AG09319 (cell line): ENCODE measurements at regions not wholly inside any gene's neighbourhood (a gene's known extent, or its start where the extent isn't known, plus 50 kb on each side); places are given as distances from the start of the nearest gene placed in this dataset.
A peak's percentile ranks its signal among the peaks of the same experiment; 100 is the strongest.

Source experiments
- DNase-seq: peaks from one replicate; pipeline ENCODE4 v3.0.0-alpha.2; 2010; ENCODE audit warnings: low read depth; ENCODE audit errors: extremely low read depth
- CTCF ChIP-seq: IDR thresholded peaks from 2 replicates; pipeline ENCODE4 v1.5.1; 2011; ENCODE audit warnings: low read depth, mild to moderate bottlenecking, inconsistent platforms, low read length, moderate library complexity

GRCh38 chr12:25382311-25383106 is 131.8 kb upstream of the KRAS start:
- TF ChIP-seq CTCF: no peak
- DNase-seq: no peak

- peak; percentile 14 for DNase-seq
Observed at GRCh38 chr12:25377469-25378177, 126.9 kb upstream of the KRAS start.

GRCh38 chr12:25376985-25377384 is 126.3 kb upstream of the KRAS start:
- no peak for DNase-seq
- no peak for TF ChIP-seq CTCF

More at GRCh38 chr12:25377469-25378177, 126.9 kb upstream of the KRAS start:
- no peak for TF ChIP-seq CTCF

GRCh38 chr12:25376407-25376806 is 125.7 kb upstream of the KRAS start:
- TF ChIP-seq CTCF: no peak
- DNase-seq: no peak

GRCh38 chr12:25372969-25373817 is 122.5 kb upstream of the KRAS start:
- DNase-seq: no peak
- TF ChIP-seq CTCF: no peak

- no peak for TF ChIP-seq CTCF
- DNase-seq: no peak
Observed at GRCh38 chr12:25372002-25372401, 121.3 kb upstream of the KRAS start.
